Activated naive CD4-positive, alpha-beta T cell treated with Interleukin-2 at 50 U/mL for 16 hours (primary cell): ENCODE measurements at regions not wholly inside any gene's neighbourhood (a gene's known extent, or its start where the extent isn't known, plus 50 kb on each side); places are given as distances from the start of the nearest gene placed in this dataset.
A peak's percentile ranks its signal among the peaks of the same experiment; 100 is the strongest.

Experiments
- DNase-seq: peaks from one replicate; pipeline ENCODE4 v3.0.0-alpha.2; 2020

DNA sequence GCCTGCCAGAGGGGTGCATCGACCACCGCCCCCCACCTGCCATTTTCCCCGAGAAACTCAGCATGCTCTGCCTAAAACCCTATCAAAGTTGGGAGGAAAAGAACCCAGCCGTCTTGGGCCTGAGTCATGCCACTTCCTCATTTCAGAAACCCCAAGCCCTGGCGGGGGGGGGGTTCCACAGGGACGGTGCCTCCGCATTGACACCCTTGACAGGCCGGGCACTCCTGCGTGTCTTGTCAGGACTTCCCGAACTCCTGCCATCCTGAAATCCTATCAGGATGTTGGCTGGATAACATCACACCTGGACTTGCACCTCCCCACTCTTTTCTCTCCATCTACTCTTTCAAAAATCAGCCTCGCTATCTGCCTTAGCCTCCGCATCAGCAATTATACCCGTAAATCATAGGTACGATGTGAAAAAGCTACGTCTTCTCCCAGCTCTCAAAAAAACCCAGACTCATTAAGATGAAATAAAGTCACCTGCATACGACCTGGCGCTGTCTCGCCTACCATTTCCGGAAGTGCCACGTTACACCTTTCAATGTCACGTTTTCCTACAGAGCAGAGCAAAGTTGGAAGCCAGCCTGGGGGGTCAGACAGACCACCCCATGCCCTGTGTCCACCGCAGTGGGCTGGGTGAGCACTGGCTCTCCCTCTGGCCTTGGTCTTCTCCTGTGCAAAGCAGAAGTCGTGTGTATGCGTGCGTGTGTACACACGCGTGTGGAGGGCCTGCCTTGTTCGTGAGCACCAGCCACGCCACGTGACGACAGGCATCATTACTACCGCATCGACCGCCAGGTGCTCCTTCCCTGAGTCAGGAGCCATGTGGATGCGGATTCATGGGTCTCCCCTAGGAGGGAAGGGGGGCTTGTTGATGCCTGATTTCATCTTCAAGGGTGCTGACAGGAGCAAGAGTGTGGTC is 96.7 kb downstream of the RFLNA start:
- peak; percentile 39 for DNase-seq

DNA sequence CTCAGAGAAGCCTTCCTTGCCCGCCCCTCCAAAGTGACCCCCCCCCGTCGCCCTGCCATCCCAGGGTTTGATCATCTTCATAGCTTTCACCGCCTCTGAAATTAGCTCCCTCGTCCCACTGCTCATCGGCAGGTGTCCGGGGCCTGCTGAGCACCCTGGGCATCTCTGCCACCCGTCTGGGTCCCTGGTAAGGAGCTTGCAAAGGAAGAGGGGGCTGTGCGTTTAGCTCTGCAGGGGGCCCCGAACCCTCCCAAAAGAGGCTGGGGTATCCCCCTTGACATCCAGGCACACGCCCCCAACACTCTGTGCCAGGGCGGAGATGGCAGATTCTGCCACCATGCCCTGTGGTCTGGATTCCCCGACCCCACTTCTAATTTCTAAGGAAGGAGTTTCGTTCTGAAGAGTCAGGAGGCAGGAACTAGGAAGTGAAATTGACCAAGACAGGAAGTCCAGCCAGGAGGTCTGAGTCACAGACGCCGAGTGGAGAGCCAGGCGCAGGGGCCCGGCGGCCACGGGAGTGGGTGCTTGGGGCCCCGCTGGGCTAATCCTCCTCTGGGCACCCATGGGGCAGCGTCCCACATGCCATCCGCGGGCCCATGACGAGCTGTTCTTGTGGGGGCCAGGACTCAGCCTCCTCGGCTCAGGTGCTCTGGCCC is 95.7 kb downstream of the RFLNA start:
- DNase-seq: no peak

DNA sequence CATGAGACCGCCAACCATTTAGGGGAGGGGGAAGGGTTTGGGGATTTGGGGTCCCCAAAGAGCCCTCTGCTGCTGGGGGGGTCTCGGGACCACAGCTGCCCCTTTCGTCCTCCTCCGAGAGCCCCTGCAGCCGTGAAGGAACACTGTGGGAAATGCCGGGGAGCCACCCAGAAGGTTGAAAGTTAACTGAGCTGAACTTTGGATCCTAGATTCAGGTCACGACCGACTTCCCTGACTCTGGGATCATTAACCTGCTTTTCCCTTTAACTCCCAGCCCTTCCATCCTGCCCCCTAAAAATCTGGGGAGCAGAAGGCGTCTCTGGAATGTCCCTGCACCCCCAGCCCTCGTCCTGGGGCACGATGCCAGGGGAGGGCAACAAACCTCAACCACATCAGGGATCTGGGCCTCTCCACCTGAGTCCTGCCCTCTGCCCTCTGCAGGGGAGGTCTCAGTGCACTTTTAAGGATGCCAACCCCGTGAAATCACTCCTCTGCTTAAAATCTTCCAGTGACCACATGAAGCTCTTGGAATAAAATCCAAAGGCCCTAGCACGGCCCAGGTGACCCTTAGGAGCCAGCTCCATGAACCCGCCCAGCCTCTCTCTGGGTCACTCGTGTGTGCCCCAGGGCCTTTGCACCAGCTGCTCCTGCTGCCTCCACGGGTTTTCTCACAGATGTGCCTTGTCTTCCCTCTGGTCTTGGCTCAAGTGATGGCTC is 95.0 kb downstream of the RFLNA start:
- DNase-seq: no peak

DNA sequence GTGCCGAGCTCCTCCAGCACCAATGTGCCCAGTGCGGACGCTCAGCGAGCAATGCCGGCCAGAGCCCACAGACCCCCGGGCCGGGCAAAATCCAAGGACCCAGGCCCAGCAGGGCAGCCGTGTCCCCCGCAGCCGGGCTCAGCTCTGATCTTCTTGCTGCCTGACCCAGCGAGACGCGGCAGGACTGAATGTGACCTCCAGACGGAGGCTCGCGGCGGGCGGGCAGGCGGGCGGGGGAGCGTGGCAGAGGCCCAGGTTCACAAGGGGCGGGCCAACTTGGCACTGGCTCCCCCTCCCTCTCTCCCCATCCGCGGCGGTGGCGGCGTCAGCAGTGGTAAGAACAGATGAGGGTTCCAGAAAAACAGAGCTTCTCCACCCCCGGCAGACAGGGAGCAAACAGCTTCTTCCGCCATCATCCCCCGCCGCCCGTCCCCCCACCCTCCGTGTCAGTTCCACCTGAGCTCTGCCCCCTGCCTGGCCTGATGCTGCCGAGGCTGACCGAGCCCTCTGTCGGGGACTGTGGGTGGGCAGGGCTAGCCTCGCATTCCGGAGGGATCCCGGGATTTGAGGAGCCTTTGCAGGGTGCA is 94.3 kb downstream of the RFLNA start:
- peak; percentile 69 for DNase-seq

DNA sequence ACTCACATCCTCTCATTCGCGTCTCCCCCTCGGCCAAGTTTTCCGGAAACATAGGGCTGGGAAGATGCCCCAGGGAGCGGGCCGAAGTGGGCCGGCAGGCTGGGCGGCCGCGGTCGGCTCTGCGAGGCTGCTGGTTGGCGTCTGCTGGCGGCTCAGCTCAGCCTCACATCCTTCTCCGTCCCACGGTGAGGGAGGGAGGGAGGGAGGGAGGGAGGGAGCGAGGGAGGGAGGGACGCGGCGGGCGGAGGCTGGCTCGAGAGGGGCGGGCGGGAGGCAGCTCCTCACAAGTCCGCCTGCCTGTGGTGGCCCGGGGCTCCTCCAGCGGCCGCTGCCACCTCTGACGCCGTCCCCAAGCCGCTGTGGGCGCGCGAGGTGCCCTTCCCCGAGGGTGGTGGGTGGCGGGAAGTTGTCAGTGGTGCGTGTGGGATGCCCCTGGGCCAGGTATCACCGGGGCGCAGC is 93.8 kb downstream of the RFLNA start:
- DNase-seq: peak; percentile 62

DNA sequence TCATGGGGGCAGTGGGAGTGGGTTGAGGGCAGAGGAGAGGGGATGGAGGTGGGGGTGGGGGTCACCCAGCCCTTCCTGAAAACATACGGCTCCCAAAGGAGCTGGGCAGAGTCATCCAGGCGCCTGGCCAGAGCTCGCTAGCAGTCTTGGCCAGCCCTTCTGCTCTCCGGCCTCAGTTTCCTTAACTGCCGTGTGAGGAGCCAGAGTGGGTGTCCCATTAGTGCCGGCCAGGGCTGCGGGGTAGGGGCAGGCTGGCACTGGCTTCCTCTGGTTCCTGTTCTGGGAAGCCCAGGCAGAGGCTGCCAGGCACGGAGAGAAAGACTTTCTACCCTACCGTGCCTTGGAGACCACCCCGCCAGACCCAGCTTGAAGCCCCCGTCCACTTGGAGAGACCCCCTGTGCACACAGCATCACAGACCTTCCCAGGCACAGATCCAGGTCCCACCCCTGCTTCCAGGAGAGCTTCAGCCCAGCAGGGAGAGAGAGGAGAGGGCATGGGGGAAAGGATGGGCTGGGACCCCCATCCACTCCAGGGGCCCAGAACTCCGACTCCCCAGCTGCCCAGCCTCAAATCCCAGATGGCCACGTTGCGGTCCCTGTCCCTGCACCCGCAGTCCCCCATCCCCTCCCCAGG is 93.3 kb downstream of the RFLNA start:
- no peak for DNase-seq

DNA sequence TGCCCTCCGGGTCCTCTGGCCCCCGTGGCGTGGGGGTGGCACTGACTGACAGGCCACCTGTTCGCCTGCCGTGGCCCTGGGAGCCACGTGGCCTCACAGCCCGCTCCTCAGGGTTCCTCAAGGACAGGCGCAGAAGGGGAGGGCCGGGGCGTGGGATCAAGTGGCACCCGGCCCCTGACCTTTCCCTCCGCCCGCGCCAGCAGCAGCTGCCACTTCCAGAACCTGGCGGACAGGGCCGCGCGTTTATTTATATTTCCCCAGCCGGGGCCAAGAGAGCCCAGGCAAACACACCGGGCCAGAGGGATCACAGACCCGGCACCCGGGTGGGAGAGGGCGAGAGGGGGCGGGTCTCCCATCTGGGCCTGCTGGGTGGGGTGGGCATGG is 92.6 kb downstream of the RFLNA start:
- no peak for DNase-seq

DNA sequence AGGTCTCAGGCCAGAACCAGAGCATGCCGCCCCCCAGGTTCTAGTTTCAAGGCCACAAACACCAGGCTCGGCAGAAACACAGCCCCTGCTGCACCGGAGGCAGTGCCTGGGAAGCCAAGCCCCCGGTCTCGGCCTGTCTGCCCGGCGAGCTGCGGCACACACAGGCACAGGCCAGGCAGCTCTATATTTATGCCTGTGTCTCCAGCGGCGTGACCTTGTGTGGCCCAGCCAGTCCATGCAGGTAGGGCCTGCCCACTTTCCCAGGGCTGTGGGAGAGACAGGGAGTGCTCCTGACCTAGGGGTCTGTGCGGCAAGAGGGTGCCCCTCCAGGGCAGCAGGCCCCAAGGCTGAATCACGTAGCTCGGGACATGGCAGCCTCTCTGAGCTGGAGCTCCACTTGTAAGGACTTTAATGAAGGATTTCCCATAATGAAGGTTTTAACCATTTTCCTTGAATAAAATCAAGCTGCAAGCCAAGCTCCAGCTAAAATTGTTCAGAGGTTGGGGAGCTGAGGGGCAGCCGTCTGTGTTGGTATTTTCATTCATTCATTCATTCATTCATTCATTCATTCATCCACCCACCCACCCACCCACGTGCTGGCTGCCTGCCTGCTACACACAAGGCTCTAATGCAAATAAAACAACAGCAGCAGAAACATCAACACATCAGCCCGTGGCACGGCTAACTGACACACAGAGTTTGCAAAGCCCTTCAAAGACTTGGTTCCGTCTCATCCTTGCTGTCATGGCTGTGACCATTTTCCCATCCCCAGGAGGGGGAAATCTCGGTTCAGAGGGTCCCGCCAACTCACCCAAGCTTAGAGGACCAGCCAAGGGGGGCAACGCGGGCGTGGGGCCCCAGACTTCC is 92.0 kb downstream of the RFLNA start:
- no peak for DNase-seq

DNA sequence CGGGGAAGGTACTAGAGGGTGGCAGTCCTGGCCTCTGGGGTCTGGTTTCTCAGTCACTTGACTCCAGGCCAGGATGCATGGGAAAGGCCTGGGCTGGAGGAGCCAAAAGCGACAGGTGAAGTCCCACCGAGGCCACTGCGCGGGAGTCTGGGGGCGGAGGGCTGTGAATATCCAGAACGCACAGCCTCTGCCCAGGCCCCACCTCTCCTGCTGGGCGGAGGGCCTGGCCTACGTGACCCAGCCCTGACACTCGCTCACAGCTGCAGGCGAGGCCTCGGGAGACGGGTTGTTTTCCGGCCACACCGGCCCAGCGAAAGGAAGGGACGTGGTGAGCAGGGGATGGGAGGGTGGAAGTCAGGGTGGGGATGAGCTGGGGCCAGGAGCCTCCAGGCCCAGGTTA is 91.2 kb downstream of the RFLNA start:
- DNase-seq: no peak

DNA sequence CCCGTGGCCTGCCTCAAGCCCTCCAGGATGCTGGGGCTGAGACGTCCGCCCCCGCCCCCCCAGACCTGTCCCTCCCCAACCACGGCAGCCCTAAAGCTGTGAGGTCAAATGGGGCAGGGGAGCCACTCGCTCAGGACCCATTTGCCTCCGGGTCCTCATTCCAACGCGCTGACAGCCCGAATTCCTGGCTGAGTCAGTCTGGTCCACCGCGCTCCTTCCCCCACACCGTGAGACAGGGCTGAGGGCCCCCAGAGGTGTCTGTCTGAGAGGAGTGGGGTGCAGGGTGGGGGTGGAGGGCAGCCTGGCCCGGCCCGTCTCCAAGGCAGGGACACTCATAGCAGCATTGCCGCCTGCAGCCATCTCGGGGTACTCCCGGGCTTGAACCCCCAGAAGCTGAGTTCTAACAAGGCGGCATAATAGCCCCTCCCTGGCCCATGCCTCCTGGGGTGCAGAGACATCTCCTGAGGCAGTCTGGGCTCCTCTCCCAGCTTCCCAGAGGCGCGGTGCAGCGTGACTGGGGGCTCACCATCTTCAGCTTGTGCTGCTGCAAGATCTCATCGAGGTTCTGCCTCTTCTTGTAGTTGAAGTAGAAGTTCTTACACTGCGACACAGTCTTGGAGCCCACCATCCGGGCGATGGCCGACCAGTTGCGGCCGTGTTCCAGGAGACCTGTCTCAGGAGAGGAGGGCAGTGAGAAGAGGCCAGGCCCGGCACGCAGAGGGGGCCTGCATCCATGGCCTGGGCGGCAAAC is 90.5 kb downstream of the RFLNA start:
- no peak for DNase-seq

DNA sequence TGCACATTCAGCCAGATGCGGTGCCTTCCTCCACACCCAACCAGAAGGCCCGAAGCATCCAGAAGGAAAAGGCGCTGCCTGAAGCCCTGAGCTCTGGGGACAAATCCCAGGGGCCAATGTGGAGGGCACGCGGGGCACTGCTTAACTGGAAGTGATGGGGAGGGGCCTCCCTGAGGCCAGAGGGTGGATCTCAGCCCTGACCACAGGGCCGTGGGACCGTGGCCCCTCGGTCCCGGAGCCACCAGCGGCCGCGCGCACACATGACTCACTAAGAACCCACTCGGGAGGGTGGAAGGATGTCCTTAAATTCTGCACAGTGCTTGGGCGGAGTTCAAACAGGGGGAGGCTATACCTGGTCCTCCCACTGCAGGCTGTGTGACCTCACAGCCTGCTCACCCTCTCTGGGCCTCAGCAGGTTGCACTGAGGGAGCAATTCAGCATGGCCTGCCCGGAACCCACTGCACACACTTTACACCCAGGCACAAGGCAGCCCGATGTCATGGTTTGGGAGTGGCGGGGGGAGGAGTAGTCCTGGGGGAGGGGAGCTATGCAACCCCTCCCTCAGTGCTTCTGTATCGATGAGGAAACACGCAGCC is 89.5 kb downstream of the RFLNA start:
- no peak for DNase-seq

DNA sequence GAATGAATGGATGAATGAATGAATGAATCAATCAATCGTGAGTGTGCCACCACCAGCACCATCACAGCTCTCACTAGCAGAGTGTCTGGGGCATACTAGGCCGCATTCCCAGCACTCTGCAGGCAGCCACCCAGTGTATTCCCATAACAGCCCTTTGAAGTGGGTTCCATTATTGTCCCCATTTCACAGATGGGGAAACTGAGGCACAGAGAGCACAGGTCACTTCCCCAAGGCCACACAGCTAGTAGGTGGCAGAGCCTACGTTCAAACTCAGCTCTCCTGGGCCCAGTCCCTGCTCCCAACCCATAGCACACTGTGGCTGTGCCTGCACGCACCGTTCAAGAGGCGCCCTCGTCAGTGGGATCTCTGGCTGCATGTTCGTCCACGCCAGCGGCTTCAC is 88.1 kb downstream of the RFLNA start:
- no peak for DNase-seq

DNA sequence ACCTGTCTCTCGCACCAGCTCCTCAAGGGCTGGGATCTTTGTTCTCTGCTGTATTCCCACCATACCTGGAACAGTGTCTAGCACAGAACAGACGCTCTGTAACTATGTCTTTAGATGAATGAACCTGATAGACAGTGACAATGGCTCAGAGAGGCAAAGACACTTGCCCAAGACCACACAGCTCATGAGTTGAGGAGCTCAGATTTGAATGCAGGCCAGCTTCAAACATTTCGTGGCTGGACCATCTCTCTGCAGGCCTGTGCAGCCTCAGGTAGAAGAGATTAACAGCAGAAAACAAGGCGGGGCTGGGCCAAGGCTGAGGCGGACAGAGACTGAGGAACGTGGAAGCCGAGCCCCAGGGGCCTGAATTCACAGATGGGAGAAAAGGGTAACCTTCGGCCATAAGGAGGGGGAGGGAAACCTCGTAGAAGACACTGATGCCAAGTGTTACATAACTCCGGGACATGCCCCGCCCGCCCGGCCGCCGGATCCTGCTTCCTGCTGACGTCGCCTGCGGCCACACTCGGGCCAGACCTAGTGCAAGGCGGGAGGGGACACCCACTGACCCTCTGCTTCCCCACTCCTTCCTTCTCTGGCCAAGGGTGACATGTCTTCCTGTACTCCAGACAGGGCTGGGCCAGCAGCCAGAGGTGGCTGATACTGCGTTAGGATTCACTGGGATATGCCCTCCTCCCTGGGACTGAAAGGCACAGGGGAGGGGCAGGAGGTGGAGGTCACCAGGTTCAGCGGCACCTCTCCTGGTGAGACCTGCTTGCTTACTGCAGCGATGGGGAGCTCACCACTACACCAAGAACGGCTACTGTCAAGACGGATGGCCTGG is 86.8 kb downstream of the RFLNA start:
- DNase-seq: no peak

DNA sequence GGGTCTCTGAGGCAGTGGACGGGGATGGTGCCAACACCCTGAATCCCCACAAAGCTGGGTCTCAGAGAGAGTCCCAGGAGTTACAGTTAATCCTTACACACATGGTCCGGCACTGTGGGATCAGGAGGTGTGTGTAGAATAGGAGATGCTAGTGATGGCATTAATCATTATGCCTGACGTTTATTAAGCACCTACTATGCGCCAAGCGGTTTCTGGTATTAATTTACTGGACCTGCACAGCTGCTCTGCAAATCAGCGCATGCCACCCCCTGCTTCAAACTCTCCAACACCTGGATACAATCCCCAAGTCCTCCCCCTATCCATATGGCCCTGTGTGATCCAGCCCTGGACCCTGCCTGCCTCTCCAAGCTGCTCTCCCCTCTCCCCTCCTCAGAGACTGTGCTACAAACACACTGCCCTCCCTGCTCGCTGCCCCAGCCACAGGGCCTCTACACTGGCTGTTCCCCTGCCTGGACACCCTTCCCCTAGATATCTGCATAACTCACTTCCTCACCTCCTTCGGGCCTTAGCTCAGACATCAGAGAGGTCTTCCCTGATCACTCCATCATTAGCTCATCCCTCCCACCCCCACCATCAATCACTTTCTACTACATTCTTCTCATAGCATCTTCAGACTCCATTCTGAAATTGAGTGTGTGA is 86.0 kb downstream of the RFLNA start:
- DNase-seq: no peak

DNA sequence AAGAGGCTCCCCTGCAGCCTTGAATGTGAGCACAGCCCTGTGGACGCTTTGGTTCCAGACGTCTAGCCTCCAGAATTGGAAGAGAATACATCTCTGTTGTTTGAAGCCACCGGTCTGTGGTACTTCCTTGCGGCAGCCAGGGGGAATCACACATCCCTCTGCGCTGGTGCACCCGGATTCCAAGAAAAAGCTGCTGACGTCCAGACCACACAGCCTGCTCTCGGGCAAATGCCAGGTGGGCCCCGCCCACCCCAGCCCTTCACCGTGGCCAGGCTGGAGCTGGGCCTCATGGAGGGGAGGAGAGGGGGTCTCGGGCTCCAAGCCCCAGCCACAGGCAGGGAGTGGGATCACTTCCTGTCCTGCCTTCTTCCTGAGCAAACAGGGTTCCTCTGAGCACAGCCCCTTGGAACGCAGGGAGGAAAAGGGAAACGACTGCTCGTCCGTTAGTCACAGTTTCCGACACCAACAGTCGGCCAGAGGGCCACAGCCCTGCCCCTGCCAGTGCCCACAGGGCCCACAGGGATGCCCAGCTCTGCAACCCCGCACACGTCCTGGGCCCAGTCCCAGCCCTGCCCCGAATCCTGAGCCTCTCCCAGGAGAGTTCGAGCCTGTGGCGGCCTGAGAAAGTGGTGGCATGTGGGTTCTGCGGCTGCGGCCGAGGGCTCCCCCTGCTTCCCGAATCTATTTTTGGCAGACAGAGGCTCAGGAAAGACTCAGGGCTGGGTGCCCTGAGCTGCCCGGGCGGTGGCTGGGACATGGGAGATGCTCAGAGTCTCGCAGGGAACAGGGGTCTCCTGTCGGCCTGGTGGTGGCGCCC is 85.3 kb downstream of the RFLNA start:
- no peak for DNase-seq

DNA sequence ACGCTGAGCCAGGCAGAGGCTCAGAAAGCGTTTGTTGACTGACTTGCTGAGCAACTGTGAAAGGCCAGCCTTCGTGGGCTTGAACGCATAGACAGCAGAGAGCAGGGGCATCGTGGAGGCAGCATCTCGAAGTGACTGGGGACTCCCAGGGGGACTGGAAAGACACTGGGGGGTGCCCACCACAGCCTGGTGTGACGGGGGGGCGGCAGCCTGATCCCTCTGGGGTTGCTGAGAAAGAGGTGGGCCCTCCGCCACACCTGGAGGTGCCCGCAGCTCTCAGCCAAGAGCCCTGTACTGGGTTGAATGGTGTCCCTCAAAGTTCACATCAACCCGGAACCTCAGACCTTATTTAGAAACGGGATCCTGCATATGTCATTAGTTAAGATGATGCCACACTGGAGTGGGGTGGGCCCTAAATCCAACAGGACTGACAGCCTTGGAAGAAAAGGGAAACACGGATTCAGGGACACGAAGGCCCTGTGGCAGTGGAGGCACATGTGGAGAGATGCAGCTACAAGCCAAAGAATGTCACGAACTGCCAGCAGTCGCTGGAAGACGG is 84.6 kb downstream of the RFLNA start:
- DNase-seq: no peak

DNA sequence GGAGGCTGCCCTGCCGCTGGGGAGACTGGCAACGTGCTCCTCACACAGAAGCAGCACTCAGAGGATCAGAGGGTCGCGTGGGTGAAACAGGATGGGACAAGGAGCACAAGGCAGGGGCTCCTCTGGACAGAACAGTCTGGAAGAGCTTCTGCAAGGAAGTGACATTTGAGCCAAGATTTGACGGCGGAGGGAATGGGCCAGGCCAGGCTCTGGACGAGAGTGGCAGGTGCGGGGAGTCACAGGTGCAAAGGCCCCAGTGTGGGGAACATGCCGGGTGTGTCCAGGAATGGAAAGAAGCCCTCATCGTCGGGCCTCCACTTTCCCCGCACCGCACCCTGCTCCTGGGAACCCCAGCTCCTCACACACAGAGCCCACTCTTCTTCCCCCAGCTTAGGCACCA is 84.0 kb downstream of the RFLNA start:
- DNase-seq: no peak

DNA sequence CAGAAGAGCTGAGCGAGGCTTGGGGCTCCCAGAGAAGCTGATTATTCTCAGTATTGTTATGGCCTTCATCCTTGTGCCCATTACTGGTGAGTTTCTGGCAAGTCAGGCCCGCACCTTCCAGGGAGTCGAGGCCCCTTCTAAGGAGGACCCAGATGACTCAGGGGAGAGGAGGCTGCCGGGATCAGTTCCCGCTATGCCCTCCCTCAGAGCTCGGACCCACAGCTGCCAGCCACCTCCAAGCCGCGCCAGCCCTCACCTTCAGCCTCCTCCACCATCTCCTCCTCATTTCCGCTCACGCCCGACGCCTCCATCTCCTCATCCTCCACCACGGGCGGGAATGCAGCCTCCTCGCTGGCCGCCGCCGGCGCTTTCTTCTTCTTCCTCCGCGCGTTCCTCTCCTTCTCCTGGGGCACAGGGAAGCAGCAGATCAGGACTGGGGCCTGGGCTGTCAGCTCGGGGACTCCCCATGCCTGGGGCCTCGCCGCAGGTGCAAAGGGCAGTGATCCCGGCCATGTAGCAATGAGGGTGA is 83.2 kb downstream of the RFLNA start:
- no peak for DNase-seq
